ENCODE measurements at regions not wholly inside any gene's neighbourhood (a gene's known extent, or its start where the extent isn't known, plus 50 kb on each side); places are given as distances from the start of the nearest gene placed in this dataset.

DNA sequence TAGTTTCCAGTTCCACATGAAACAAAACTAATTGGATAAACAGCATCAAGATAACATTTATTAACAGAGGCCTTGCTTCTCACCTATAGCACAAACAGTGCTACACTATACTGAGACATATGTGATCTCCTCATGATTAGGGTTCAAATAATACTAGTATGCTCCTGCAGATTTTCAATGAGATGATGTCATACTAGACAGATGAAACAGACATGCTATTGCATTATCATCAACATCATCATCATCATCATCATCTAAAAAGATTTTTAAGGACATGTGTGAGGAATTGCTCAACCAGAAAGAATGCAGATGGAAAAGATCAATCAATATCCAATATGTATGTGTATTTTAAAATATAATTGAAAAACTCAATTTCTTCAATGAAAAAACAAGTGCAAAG lies 932.3 kb downstream of the METTL15 start:
- Histone ChIP-seq H3K4me3 (ENCODE audit: low read length in 3 of 3) (no peak overlapping the region), H3K9me3 (ENCODE audit: control insufficient read depth in 3 of 3, low read length in 3 of 3) (no peaks in the 10 kb centered on the region), H3K9ac (ENCODE audit: low read depth in 1 of 3, low read length in 3 of 3) (no peak overlapping the region), H3K27me3 (ENCODE audit: control insufficient read depth in 3 of 3, insufficient read depth in 3 of 3, low read length in 3 of 3) (no peaks in the 10 kb centered on the region), H3K4me1 (ENCODE audit: control insufficient read depth in 3 of 3, insufficient read depth in 3 of 3, low read length in 3 of 3) (no peaks in the 10 kb centered on the region), H3K36me3 (ENCODE audit: control insufficient read depth in 3 of 3, insufficient read depth in 3 of 3, low read length in 3 of 3) (no peaks in the 10 kb centered on the region), H3K27ac (ENCODE audit: low read depth, low read length) (no peak overlapping the region)

DNA sequence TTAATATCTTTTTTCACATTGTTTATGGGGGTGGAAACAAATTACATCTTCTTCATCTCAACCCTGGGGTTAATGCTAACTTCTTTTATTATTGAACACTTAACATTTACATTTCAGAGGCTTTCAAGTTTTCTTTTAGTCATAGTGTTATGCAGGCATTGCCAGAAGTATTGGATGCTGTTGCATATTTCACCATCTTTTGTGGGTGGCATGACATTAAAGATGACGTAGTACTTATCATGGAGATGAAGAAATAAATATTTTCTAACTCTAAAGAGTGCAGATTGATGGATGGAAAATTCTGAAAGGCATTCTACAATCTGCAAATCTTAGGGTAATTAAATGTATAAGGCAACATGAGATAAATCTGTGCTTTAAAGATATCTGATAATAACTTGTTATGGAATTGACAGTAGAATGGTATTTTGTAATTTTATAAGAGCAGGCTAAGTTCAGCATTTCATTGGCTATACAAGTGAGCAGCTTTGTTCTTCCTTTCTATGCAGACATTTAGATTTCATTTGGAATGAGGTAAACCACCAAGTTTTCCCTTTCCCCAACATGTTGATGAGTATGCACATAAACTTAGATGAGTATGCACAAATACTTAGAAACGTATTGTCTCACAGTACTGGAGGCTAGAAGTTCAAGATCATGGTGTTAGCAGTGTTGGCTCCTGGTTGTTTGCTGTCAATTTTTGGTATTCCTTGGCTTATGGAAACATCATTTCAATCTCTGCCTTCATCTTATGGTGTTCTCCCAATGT lies 924.4 kb downstream of the METTL15 start:
- H3K36me3 ChIP-seq (ENCODE audit: control insufficient read depth in 3 of 3, insufficient read depth in 3 of 3, low read length in 3 of 3), result no peaks in the 10 kb centered on the region
- H3K27me3 ChIP-seq (ENCODE audit: control insufficient read depth in 3 of 3, insufficient read depth in 3 of 3, low read length in 3 of 3), result no peaks in the 10 kb centered on the region
- H3K9ac ChIP-seq (ENCODE audit: low read depth in 1 of 3, low read length in 3 of 3), result no peak overlapping the region
- H3K27ac ChIP-seq (ENCODE audit: low read depth, low read length), result no peak overlapping the region
- no peaks in the 10 kb centered on the region for H3K9me3 ChIP-seq (ENCODE audit: control insufficient read depth in 3 of 3, low read length in 3 of 3)
- no peaks in the 10 kb centered on the region for H3K4me1 ChIP-seq (ENCODE audit: control insufficient read depth in 3 of 3, insufficient read depth in 3 of 3, low read length in 3 of 3)
- no peak overlapping the region for H3K4me3 ChIP-seq (ENCODE audit: low read length in 3 of 3)

DNA sequence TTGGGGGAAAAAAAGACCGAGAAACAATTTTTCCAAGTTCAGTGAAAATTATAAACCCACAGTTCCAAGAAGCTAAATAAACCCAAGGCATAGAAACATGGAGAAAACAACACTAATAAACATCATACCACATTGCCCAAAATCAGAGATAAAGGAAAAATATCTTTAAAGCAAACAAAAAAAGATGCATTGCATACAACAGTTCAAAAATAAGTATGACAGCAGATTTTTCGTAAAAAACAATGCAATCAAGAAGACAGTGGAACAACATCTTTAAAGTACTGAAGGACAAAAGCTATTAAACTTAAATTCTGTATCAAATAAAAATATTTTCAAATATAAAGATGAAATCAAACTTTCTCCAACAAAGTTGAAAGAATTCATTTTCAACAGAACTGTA lies 921.3 kb downstream of the METTL15 start:
- Histone ChIP-seq H3K9me3 (ENCODE audit: control insufficient read depth in 3 of 3, low read length in 3 of 3) (no peaks in the 10 kb centered on the region), H3K9ac (ENCODE audit: low read depth in 1 of 3, low read length in 3 of 3) (no peak overlapping the region), H3K4me3 (ENCODE audit: low read length in 3 of 3) (no peak overlapping the region), H3K27me3 (ENCODE audit: control insufficient read depth in 3 of 3, insufficient read depth in 3 of 3, low read length in 3 of 3) (no peaks in the 10 kb centered on the region), H3K4me1 (ENCODE audit: control insufficient read depth in 3 of 3, insufficient read depth in 3 of 3, low read length in 3 of 3) (no peaks in the 10 kb centered on the region), H3K36me3 (ENCODE audit: control insufficient read depth in 3 of 3, insufficient read depth in 3 of 3, low read length in 3 of 3) (no peaks in the 10 kb centered on the region), H3K27ac (ENCODE audit: low read depth, low read length) (no peak overlapping the region)

- H3K4me3 ChIP-seq (ENCODE audit: low read length in 3 of 3), result no peak overlapping the region
- no peaks in the 10 kb centered on the region for H3K27me3 ChIP-seq (ENCODE audit: control insufficient read depth in 3 of 3, insufficient read depth in 3 of 3, low read length in 3 of 3)
- H3K9ac ChIP-seq (ENCODE audit: low read depth in 1 of 3, low read length in 3 of 3), result no peak overlapping the region
- H3K4me1 ChIP-seq (ENCODE audit: control insufficient read depth in 3 of 3, insufficient read depth in 3 of 3, low read length in 3 of 3), result no peaks in the 10 kb centered on the region
- H3K36me3 ChIP-seq (ENCODE audit: control insufficient read depth in 3 of 3, insufficient read depth in 3 of 3, low read length in 3 of 3), result no peaks in the 10 kb centered on the region
- no peak overlapping the region for H3K27ac ChIP-seq (ENCODE audit: low read depth, low read length)
- H3K9me3 ChIP-seq (ENCODE audit: control insufficient read depth in 3 of 3, low read length in 3 of 3), result no peaks in the 10 kb centered on the region
Measured at GRCh38 chr11:29027436-29027835, 919.2 kb downstream of the METTL15 start.

DNA sequence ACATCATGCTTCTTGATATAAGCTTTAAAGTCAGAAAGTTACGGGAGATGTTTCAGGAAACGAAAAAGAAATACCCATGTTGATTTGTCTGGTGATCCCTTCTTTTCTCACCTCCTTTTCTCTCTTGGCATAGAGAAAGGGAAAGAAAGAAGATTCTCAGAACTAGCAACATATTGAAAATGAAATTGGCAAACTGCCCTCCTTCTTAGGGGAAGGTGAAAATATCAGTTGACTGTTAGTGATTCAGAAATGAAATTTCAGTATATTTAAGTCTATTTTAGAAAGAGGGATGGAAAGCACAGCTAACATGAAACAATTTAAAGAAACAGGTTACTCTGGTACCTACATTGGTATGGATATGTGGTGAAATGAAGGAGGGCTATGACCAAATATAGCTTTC lies 918.1 kb downstream of the METTL15 start:
- Histone ChIP-seq H3K27me3 (ENCODE audit: control insufficient read depth in 3 of 3, insufficient read depth in 3 of 3, low read length in 3 of 3) (no peaks in the 10 kb centered on the region), H3K36me3 (ENCODE audit: control insufficient read depth in 3 of 3, insufficient read depth in 3 of 3, low read length in 3 of 3) (no peaks in the 10 kb centered on the region), H3K4me1 (ENCODE audit: control insufficient read depth in 3 of 3, insufficient read depth in 3 of 3, low read length in 3 of 3) (no peaks in the 10 kb centered on the region), H3K9me3 (ENCODE audit: control insufficient read depth in 3 of 3, low read length in 3 of 3) (no peaks in the 10 kb centered on the region), H3K4me3 (ENCODE audit: low read length in 3 of 3) (no peak overlapping the region), H3K9ac (ENCODE audit: low read depth in 1 of 3, low read length in 3 of 3) (no peak overlapping the region), H3K27ac (ENCODE audit: low read depth, low read length) (no peak overlapping the region)

DNA sequence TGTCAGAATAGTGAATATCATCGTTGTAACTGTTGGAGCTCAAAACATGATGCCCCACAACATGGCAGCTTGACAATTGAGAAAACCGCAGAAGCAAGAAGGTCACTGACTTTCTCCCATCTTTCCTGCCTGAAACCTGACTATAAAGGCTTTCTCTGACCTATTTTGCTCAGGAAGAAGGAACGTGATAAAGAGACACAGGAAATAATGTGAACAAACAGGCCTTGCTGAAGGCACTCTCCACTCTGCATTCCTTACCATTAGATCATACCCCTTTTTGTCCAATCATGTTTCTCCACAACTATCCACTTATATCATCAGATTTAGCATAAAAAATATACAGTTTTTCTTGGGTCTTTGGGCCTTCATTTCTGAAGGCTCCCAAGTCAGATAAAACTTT lies 916.8 kb downstream of the METTL15 start:
- Histone ChIP-seq H3K9ac (ENCODE audit: low read depth in 1 of 3, low read length in 3 of 3) (no peak overlapping the region), H3K27me3 (ENCODE audit: control insufficient read depth in 3 of 3, insufficient read depth in 3 of 3, low read length in 3 of 3) (no peaks in the 10 kb centered on the region), H3K4me1 (ENCODE audit: control insufficient read depth in 3 of 3, insufficient read depth in 3 of 3, low read length in 3 of 3) (no peaks in the 10 kb centered on the region), H3K27ac (ENCODE audit: low read depth, low read length) (no peak overlapping the region), H3K36me3 (ENCODE audit: control insufficient read depth in 3 of 3, insufficient read depth in 3 of 3, low read length in 3 of 3) (no peaks in the 10 kb centered on the region), H3K9me3 (ENCODE audit: control insufficient read depth in 3 of 3, low read length in 3 of 3) (no peaks in the 10 kb centered on the region), H3K4me3 (ENCODE audit: low read length in 3 of 3) (no peak overlapping the region)

DNA sequence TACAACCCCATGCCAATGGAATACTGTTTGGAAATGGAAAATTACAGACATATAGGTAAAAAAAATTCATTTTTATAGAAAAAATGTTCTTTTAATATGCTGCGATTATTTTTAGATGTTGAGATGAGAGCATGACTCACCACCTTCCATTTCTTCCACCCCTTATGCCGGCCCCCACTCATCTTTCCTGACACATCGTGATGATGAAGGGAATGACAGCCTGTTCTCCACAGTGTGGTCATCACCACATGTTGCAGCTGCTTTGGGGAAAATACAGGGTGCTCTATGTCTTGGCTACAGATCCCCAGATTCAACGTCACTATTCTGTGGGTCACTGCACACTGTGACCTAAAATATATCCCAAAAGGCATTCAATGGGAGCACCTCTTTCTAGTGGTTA lies 916.2 kb downstream of the METTL15 start:
- Histone ChIP-seq H3K9ac (ENCODE audit: low read depth in 1 of 3, low read length in 3 of 3) (no peak overlapping the region), H3K27ac (ENCODE audit: low read depth, low read length) (no peak overlapping the region), H3K4me3 (ENCODE audit: low read length in 3 of 3) (no peak overlapping the region), H3K9me3 (ENCODE audit: control insufficient read depth in 3 of 3, low read length in 3 of 3) (no peaks in the 10 kb centered on the region), H3K4me1 (ENCODE audit: control insufficient read depth in 3 of 3, insufficient read depth in 3 of 3, low read length in 3 of 3) (no peaks in the 10 kb centered on the region), H3K36me3 (ENCODE audit: control insufficient read depth in 3 of 3, insufficient read depth in 3 of 3, low read length in 3 of 3) (no peaks in the 10 kb centered on the region), H3K27me3 (ENCODE audit: control insufficient read depth in 3 of 3, insufficient read depth in 3 of 3, low read length in 3 of 3) (no peaks in the 10 kb centered on the region)

GRCh38 chr11:29023761-29024160 lies 915.6 kb downstream of the METTL15 start:
- no peaks in the 10 kb centered on the region for H3K4me1 ChIP-seq (ENCODE audit: control insufficient read depth in 3 of 3, insufficient read depth in 3 of 3, low read length in 3 of 3)
- H3K36me3 ChIP-seq (ENCODE audit: control insufficient read depth in 3 of 3, insufficient read depth in 3 of 3, low read length in 3 of 3), result no peaks in the 10 kb centered on the region
- no peak overlapping the region for H3K4me3 ChIP-seq (ENCODE audit: low read length in 3 of 3)
- H3K9me3 ChIP-seq (ENCODE audit: control insufficient read depth in 3 of 3, low read length in 3 of 3), result no peaks in the 10 kb centered on the region
- H3K9ac ChIP-seq (ENCODE audit: low read depth in 1 of 3, low read length in 3 of 3), result no peak overlapping the region
- H3K27me3 ChIP-seq (ENCODE audit: control insufficient read depth in 3 of 3, insufficient read depth in 3 of 3, low read length in 3 of 3), result no peaks in the 10 kb centered on the region
- H3K27ac ChIP-seq (ENCODE audit: low read depth, low read length), result no peak overlapping the region

DNA sequence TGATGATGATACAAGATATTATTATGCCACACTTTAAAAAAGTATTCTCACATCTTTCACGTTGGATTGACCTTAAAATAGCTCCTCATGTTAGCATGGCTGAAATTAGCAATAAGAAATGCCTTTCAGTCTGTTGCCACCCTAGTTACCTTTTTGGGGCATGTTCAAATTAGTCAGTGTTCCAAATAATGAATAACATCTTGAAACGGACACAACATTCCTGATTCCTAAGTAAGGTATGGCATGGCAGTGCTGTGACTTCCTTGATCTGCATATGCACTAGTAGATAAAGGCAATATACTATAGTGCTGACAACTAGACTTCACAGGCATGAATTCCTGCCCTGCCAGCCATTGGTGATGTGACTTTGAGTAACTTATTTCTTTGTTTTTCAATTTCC lies 914.5 kb downstream of the METTL15 start:
- H3K36me3 ChIP-seq (ENCODE audit: control insufficient read depth in 3 of 3, insufficient read depth in 3 of 3, low read length in 3 of 3), result no peaks in the 10 kb centered on the region
- H3K4me3 ChIP-seq (ENCODE audit: low read length in 3 of 3), result no peak overlapping the region

DNA sequence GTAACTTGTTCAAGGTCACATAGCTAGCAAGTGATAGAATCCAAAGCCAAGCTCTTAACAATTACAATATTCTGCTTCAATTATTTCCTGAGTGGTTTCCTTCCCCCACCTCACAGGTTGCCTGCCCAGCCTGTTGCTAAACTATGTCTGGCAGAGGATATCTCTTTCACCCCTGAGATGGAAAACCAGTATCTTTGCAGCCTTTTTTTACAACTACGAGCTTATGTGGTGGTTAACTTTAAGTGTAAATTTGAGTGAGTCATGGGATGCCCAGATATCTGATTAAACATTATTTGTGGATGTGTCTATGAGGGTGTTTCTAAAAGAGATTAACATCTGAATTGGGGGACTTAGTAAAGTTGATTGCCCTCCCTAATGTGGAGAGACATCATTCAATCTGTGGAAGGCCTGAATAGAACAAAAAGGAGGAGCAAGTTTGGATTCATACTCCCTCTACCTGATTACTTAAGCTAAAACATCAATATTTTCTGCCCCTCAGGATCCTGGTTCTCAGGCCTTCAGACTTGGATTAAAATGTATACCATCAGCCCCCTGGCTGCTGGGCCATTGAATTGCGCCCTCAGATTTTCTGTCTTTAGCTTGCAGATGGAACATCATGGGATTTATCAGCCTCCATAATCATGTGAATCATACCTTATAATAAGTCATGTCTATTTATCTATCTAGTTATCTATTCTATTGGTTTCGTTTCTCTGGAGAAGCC lies 911.9 kb downstream of the METTL15 start:
- Histone ChIP-seq H3K36me3 (ENCODE audit: control insufficient read depth in 3 of 3, insufficient read depth in 3 of 3, low read length in 3 of 3) (no peaks in the 10 kb centered on the region), H3K9ac (ENCODE audit: low read depth in 1 of 3, low read length in 3 of 3) (no peak overlapping the region), H3K4me1 (ENCODE audit: control insufficient read depth in 3 of 3, insufficient read depth in 3 of 3, low read length in 3 of 3) (no peaks in the 10 kb centered on the region)

More for the DNA sequence above, 914.5 kb downstream of the METTL15 start:
- Histone ChIP-seq H3K9ac (ENCODE audit: low read depth in 1 of 3, low read length in 3 of 3) (no peak overlapping the region), H3K27me3 (ENCODE audit: control insufficient read depth in 3 of 3, insufficient read depth in 3 of 3, low read length in 3 of 3) (no peaks in the 10 kb centered on the region), H3K4me1 (ENCODE audit: control insufficient read depth in 3 of 3, insufficient read depth in 3 of 3, low read length in 3 of 3) (no peaks in the 10 kb centered on the region), H3K27ac (ENCODE audit: low read depth, low read length) (no peak overlapping the region), H3K9me3 (ENCODE audit: control insufficient read depth in 3 of 3, low read length in 3 of 3) (no peaks in the 10 kb centered on the region)

More for the DNA sequence above, 911.9 kb downstream of the METTL15 start:
- H3K27ac ChIP-seq (ENCODE audit: low read depth, low read length), result no peak overlapping the region
- no peak overlapping the region for H3K4me3 ChIP-seq (ENCODE audit: low read length in 3 of 3)
- H3K9me3 ChIP-seq (ENCODE audit: control insufficient read depth in 3 of 3, low read length in 3 of 3), result no peaks in the 10 kb centered on the region
- no peaks in the 10 kb centered on the region for H3K27me3 ChIP-seq (ENCODE audit: control insufficient read depth in 3 of 3, insufficient read depth in 3 of 3, low read length in 3 of 3)
